NB4 (cell line): ENCODE measurements at regions not wholly inside any gene's neighbourhood (a gene's known extent, or its start where the extent isn't known, plus 50 kb on each side); places are given as distances from the start of the nearest gene placed in this dataset.
A peak's percentile ranks its signal among the peaks of the same experiment; 100 is the strongest.

Experiments
- DNase-seq: peaks from one replicate; pipeline ENCODE4 v3.0.0; 2010; ENCODE audit warnings: low read depth
- H3K4me3 ChIP-seq: one replicate; pipeline ENCODE4 v1.5.1; 2011; ENCODE audit warnings: mild to moderate bottlenecking, low read depth, low read length, moderate library complexity
- MYC ChIP-seq: IDR thresholded peaks from 2 replicates; pipeline ENCODE4 v1.6.1; 2011; ENCODE audit warnings: low read depth, low read length
- POLR2A ChIP-seq: IDR thresholded peaks from 2 replicates; pipeline ENCODE4 v1.6.1; 2011; ENCODE audit warnings: mild to moderate bottlenecking; ENCODE audit not compliant: insufficient read length; ENCODE audit errors: extremely low read depth
- TF ChIP-seq, protein P1 (sequence below): IDR thresholded peaks from 2 replicates; pipeline ENCODE4 v1.6.1; 2011; ENCODE audit warnings: low read depth, low read length
- TF ChIP-seq, protein P2 (sequence below): IDR thresholded peaks from one replicate; pipeline ENCODE4 v1.5.1; 2012; ENCODE audit warnings: low read depth, low read length

DNA sequence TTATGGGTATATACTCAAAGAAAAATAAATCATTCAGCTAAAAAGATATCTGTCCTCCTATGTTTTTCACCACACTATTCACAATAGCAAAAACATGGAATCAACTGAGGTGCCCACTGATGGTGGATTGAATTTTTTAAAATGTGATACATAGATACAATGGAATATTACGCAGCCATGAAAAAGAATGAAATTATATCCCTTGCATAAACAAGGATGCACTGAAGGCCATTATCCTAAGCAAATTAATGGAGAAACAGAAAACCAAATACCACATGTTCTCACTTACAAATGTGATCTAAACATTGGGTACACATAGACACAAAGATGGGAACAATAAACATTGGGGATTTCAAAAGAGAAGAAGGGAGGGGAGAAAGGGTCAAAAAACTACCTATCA, 964.2 kb upstream of the IGFBP7 start:
- H3K4me3 ChIP-seq = no peak overlapping the region
- DNase-seq = no peak
- TF ChIP-seq MYC (no peak), POLR2A (no peak)
- TF ChIP-seq, protein P1, sequence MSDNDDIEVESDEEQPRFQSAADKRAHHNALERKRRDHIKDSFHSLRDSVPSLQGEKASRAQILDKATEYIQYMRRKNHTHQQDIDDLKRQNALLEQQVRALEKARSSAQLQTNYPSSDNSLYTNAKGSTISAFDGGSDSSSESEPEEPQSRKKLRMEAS = no peak

DNA sequence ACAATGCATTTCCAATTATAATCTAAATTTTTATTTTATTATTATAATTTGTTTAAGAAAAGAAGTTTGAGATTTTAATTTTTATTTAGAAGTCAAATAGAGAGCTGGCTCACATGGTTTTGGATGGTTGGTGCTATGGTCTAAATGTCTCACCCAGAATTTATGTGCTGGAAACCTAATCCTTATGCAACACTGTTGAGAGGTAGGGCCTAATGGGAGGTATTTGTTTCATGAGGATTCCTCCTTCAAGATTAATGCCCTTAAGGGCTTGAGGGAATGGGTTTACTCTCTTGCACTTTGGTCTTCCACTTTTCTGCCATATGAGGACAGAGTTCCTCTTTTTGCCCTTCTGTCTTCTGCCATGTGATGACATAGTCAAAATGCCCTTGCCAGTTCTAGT, 960.5 kb upstream of the IGFBP7 start:
- DNase-seq = peak; percentile 2
- no peak overlapping the region for H3K4me3 ChIP-seq
- TF ChIP-seq POLR2A (no peak), MYC (no peak)
- TF ChIP-seq, protein P1 = no peak
- TF ChIP-seq, protein P2, sequence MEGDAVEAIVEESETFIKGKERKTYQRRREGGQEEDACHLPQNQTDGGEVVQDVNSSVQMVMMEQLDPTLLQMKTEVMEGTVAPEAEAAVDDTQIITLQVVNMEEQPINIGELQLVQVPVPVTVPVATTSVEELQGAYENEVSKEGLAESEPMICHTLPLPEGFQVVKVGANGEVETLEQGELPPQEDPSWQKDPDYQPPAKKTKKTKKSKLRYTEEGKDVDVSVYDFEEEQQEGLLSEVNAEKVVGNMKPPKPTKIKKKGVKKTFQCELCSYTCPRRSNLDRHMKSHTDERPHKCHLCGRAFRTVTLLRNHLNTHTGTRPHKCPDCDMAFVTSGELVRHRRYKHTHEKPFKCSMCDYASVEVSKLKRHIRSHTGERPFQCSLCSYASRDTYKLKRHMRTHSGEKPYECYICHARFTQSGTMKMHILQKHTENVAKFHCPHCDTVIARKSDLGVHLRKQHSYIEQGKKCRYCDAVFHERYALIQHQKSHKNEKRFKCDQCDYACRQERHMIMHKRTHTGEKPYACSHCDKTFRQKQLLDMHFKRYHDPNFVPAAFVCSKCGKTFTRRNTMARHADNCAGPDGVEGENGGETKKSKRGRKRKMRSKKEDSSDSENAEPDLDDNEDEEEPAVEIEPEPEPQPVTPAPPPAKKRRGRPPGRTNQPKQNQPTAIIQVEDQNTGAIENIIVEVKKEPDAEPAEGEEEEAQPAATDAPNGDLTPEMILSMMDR = no peak

DNA sequence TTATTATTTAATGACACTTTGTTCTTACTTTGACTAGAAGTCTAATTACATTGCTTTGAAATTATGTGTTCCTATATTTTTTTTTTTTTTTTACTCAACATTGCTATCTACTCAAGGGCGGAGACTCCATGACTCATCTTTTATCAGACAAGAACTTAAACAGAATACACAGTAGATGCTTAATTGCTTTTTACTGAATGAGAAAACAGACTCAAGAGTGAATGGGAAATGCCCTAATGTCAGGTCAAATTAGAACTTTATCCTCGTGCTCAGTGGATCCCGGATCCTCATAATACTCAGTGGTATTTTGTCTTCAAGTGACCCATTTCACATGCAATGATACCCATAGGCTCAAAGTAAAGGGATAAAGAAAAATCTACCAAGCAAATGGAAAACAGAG, 954.5 kb upstream of the IGFBP7 start:
- no peak overlapping the region for H3K4me3 ChIP-seq
- no peak for DNase-seq
- TF ChIP-seq POLR2A = no peak
- TF ChIP-seq MYC = no peak
- TF ChIP-seq, protein P2 = no peak
- TF ChIP-seq, protein P1 = no peak

DNA sequence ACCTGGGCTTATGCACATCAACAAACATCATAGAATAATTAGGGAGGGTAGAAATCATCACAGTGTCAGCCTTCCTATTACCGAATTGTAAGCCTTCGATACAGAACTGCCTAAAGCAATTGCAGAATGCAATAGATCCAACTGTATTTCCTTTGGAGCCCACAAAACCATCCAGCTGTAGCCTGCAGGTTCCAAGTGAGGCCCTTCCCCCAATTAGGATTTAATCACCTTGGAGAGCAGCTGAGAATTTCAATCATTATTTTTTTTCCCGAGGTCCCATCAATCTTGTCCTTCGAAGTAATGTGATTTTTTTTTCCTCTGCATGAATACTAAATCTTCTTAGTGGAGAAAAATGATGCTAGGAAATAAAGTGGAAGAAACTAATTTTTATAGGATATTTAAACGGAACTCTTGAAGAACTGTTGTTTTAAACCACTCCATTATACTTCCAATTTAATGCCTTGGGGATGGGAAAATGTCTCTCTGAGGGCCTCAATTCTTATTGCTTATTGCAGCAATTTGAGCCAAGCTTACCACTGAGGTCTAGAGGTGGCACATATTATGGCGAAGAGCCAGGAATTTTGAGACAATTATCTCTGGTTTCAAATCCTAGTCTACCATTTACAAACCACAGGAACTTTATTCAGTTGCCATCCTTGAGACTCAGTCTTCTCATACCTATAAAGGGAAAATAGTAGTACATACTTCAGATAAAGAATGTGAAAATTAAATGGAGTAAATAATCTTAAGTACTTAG, 953.4 kb upstream of the IGFBP7 start:
- no peak for DNase-seq
- TF ChIP-seq POLR2A = no peak
- TF ChIP-seq, protein P2 = no peak
- TF ChIP-seq, protein P1 = no peak
- no peak for TF ChIP-seq MYC
- no peak overlapping the region for H3K4me3 ChIP-seq

DNA sequence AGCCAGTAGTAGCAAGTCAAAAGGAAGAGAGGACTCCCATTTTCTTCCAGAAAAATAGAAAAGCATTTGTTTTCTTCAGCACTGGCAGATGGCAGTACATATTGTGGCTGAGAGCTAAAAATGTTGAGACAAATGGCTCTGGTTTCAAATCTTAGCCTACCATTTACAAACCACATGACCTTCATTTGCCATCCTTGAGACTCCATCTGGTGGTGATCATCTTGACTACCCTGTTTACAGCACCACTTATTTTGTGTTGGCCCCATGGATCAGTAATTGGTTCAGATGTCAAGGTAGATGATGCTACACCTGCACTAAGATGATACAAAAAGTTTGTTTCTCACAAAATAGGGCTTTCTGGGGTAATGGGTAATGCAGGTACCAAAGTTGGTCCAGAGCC, 951.8 kb upstream of the IGFBP7 start:
- TF ChIP-seq MYC = no peak
- TF ChIP-seq POLR2A = no peak
- TF ChIP-seq, protein P2 = no peak
- TF ChIP-seq, protein P1 = no peak
- DNase-seq = peak; percentile 15
- H3K4me3 ChIP-seq = no peak overlapping the region

DNA sequence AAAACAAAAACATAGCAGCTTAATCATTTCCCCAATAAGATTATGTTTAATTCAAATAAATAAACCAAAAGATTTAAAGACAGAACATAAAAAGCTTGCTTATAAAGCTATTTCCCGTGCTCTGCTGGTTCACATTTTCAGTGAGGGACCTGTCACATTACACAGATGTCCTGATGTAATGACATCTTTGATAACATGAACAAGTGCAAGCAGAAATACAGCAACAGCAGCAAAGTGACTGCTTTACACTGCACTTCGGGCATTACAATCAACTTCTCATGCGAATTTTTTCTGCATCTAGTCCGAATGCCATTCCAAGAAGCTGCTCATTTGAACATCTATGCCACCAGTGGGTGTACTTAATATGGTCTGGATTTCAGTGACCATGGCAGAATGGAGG, 940.3 kb upstream of the IGFBP7 start:
- no peak for DNase-seq
- TF ChIP-seq, protein P1 = no peak
- TF ChIP-seq POLR2A (no peak), MYC (no peak)
- TF ChIP-seq, protein P2 = no peak
- no peak overlapping the region for H3K4me3 ChIP-seq
